Endothelial cell (in vitro differentiated cells): ENCODE measurements at regions not wholly inside any gene's neighbourhood (a gene's known extent, or its start where the extent isn't known, plus 50 kb on each side); places are given as distances from the start of the nearest gene placed in this dataset.

Experiments used
- DNase-seq: peaks from one replicate; pipeline ENCODE4 v3.0.0; 2021; ENCODE audit warnings: low spot score
- H3K27ac Mint-ChIP-seq: one replicate; pipeline ENCODE4 v1.8.0; 2021; ENCODE audit warnings: mixed read lengths, inconsistent platforms; ENCODE audit not compliant: unreplicated experiment
- H3K27me3 Mint-ChIP-seq: one replicate; pipeline ENCODE4 v1.8.0; 2021; ENCODE audit warnings: mild to moderate bottlenecking, moderate library complexity, mixed read lengths, inconsistent platforms; ENCODE audit not compliant: unreplicated experiment
- H3K36me3 Mint-ChIP-seq: one replicate; pipeline ENCODE4 v1.8.0; 2021; ENCODE audit warnings: mild to moderate bottlenecking, low read depth, mixed read lengths, inconsistent platforms; ENCODE audit not compliant: unreplicated experiment
- H3K4me1 Mint-ChIP-seq: one replicate; pipeline ENCODE4 v1.8.0; 2021; ENCODE audit warnings: mild to moderate bottlenecking, mixed read lengths, inconsistent platforms; ENCODE audit not compliant: unreplicated experiment
- H3K4me3 Mint-ChIP-seq: one replicate; pipeline ENCODE4 v1.8.0; 2021; ENCODE audit warnings: mild to moderate bottlenecking, mixed read lengths, inconsistent platforms; ENCODE audit not compliant: unreplicated experiment
- H3K9me3 Mint-ChIP-seq: one replicate; pipeline ENCODE4 v1.8.0; 2021; ENCODE audit warnings: mixed read lengths, inconsistent platforms; ENCODE audit not compliant: unreplicated experiment
- TF ChIP-seq, protein P1 (sequence below): fragments of 200-600 bp; sonication (generic); IDR thresholded peaks from one replicate; pipeline ENCODE4 v1.5.0; 2021; ENCODE audit warnings: antibody characterized with exemption; ENCODE audit not compliant: unreplicated experiment

DNA sequence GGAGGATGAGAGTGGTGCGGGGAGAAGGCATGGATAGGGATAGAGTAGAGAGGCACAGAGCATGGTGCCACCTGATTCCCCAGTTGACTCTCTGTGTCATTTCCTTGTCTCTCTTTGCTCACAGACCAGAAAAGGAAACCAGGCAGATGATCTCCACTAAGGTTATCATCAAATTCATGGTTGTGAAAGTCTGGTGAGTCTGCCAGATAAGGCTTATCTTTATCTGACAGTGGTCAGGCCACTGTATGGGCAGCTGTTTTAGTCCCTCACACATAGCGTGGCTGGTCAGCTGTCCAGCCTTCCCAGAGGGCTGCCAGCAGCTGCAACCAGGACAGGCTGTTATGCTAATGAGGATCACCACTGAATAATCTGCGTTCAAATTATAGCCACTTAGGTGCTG, 99.0 kb downstream of the ADRA2A start:
- Mint-ChIP-seq H3K4me1 (peaks cover 3% of the 10 kb centered on the region), H3K4me3 (no peak overlapping the region), H3K27me3 (peaks cover 2% of the 10 kb centered on the region), H3K36me3 (no peaks in the 10 kb centered on the region), H3K9me3 (no peaks in the 10 kb centered on the region), H3K27ac (no peak overlapping the region)
- DNase-seq: peak; percentile 7
- TF ChIP-seq, protein P1, sequence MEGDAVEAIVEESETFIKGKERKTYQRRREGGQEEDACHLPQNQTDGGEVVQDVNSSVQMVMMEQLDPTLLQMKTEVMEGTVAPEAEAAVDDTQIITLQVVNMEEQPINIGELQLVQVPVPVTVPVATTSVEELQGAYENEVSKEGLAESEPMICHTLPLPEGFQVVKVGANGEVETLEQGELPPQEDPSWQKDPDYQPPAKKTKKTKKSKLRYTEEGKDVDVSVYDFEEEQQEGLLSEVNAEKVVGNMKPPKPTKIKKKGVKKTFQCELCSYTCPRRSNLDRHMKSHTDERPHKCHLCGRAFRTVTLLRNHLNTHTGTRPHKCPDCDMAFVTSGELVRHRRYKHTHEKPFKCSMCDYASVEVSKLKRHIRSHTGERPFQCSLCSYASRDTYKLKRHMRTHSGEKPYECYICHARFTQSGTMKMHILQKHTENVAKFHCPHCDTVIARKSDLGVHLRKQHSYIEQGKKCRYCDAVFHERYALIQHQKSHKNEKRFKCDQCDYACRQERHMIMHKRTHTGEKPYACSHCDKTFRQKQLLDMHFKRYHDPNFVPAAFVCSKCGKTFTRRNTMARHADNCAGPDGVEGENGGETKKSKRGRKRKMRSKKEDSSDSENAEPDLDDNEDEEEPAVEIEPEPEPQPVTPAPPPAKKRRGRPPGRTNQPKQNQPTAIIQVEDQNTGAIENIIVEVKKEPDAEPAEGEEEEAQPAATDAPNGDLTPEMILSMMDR: no peak

DNA sequence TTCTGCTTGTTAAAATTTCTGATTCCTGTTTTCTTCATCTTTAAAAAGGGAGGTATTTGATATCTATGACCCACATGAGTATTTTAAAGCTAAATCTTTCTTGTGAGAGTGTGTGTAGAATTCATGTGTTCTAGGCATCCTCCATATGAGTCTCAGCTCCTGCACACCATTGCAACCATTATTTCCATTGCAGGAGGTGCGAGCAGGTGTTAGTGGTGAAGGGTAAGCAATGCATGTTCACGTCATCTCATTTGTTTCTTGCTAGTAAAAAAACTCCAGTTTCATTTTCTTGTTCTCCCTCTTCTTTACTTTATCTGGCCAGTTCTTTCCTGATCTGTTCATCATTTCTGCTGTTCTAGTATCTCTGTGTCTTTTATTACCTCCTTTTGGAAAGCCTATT, 100.5 kb downstream of the ADRA2A start:
- H3K27ac Mint-ChIP-seq: no peak overlapping the region
- peaks cover 3% of the 10 kb centered on the region for H3K4me1 Mint-ChIP-seq
- DNase-seq: no peak
- TF ChIP-seq, protein P1: no peak
- H3K36me3 Mint-ChIP-seq: no peaks in the 10 kb centered on the region
- no peaks in the 10 kb centered on the region for H3K9me3 Mint-ChIP-seq
- no peaks in the 10 kb centered on the region for H3K27me3 Mint-ChIP-seq
- H3K4me3 Mint-ChIP-seq: no peak overlapping the region

DNA sequence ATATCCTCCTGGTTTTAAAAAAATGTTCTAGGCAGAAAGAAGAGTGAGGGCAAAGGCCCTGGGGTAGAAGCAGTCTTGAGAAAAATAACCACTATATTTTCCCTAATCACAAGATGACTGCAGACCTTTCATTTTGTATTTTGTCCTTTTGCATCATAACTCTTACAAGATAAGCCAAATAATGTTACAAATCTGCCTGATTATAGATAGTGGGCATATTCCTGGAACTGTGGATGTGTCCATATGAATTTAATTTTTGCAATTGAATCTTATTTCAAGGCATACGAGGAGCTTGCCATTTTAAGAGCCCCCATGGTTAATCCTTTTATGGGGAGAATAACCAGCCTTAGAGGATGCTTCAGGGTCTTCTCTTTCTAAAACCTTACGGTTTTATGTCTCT, 102.7 kb downstream of the ADRA2A start:
- Mint-ChIP-seq H3K4me1 (peaks cover 3% of the 10 kb centered on the region), H3K9me3 (no peaks in the 10 kb centered on the region), H3K4me3 (no peak overlapping the region), H3K36me3 (no peaks in the 10 kb centered on the region), H3K27ac (no peak overlapping the region), H3K27me3 (no peaks in the 10 kb centered on the region)
- TF ChIP-seq, protein P1: no peak
- DNase-seq: no peak

DNA sequence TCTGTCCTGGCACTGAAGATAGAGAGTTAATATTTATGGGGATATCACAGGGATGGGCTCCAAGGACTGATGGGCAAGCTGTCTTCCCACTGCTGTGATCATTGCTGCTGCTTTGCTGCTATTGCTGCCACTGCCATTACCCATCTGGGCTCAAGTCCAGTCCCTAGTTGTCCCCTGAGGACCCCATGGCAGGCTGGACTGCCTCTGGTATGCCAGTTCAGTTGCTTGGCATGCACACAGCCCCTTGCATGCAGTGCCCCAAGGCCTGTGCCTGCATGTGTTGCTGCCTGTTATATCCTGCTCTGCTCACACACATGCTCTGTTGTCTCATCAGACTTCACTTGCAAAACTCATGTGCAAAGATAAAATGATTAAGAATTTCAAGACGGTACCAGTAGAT, 109.5 kb downstream of the ADRA2A start:
- Mint-ChIP-seq H3K4me3 (no peak overlapping the region), H3K4me1 (no peaks in the 10 kb centered on the region), H3K9me3 (no peaks in the 10 kb centered on the region), H3K36me3 (peaks cover 3% of the 10 kb centered on the region), H3K27ac (no peak overlapping the region), H3K27me3 (no peaks in the 10 kb centered on the region)
- TF ChIP-seq, protein P1: no peak
- DNase-seq: no peak

DNA sequence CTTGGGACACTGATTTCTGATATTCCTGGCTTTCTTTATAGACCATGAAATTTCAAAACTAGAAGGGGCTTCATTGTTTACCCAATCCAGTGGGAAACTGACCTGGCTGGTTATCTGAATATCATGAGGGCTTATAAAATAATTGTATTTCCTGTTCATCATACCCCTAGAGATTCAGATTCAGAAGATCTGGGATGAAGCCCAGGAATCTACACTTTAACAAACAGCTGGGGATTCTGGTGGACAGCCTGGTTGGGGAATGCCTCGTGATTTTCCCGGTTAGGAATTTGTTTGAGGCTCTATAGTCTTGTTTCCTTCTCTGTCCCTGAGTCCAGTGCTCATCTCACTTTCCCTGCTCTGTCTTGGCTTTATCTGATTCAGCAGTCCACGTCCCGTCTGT, 110.3 kb downstream of the ADRA2A start:
- Mint-ChIP-seq H3K9me3 (no peaks in the 10 kb centered on the region), H3K4me3 (no peak overlapping the region), H3K4me1 (no peaks in the 10 kb centered on the region), H3K27ac (no peak overlapping the region), H3K27me3 (no peaks in the 10 kb centered on the region), H3K36me3 (peaks cover 3% of the 10 kb centered on the region)
- DNase-seq: no peak
- TF ChIP-seq, protein P1: no peak
